Spleen (tissue), 11 donors: ENCODE measurements at regions not wholly inside any gene's neighbourhood (a gene's known extent, or its start where the extent isn't known, plus 50 kb on each side); places are given as distances from the start of the nearest gene placed in this dataset.

Experiments
- DNase-seq: peaks from one replicate; pipeline ENCODE4 v3.0.0-alpha.2; 2020
- H3K27ac ChIP-seq, 8 donors: fragments of 200-600 bp; sonication (generic) in 7 of 8; 1 replicate in 4 of 8; 2 replicates in 4 of 8; pipeline versions ENCODE4 v1.5.0 to v1.8.0; 2016 to 2021; ENCODE audit warnings: inconsistent platforms in 4 of 8, mild to moderate bottlenecking in 4 of 8, moderate library complexity in 1 of 8
- H3K27me3 ChIP-seq, 7 donors: fragments of 200-600 bp; sonication (generic) in 6 of 7; replicated peaks in 1 of 7; 1 replicate in 4 of 7; 2 replicates in 3 of 7; pipeline versions ENCODE4 v1.5.0 to v1.8.0; 2016 to 2021; ENCODE audit warnings: inconsistent platforms in 3 of 7, mild to moderate bottlenecking in 1 of 7
- H3K36me3 ChIP-seq, 6 donors: fragments of 200-600 bp; sonication (generic) in 5 of 6; 1 replicate in 4 of 6; 2 replicates in 2 of 6; pipeline versions ENCODE4 v1.5.0 to v1.8.0; 2016 to 2021; ENCODE audit warnings: inconsistent platforms in 2 of 6
- H3K4me1 ChIP-seq, 6 donors: fragments of 200-600 bp; sonication (generic) in 5 of 6; 1 replicate in 3 of 6; 2 replicates in 3 of 6; pipeline versions ENCODE4 v1.5.0 to v1.8.0; 2016 to 2021; ENCODE audit warnings: inconsistent platforms in 3 of 6
- H3K4me3 ChIP-seq, 8 donors: fragments of 200-600 bp; sonication (generic) in 7 of 8; 1 replicate in 4 of 8; 2 replicates in 4 of 8; pipeline versions ENCODE4 v1.5.0 to v1.8.0; 2016 to 2021; ENCODE audit warnings: inconsistent platforms in 4 of 8, mild to moderate bottlenecking in 4 of 8, moderate library complexity in 2 of 8
- H3K9me3 ChIP-seq, 8 donors: fragments of 200-600 bp; sonication (generic) in 7 of 8; 1 replicate in 4 of 8; 2 replicates in 4 of 8; pipeline versions ENCODE4 v1.5.0 to v1.8.0; 2016 to 2021; ENCODE audit warnings: inconsistent platforms in 4 of 8
- POLR2A ChIP-seq, 3 donors: fragments of 450-650 bp; IDR thresholded peaks; one replicate each; pipeline ENCODE4 v1.5.1; 2017; ENCODE audit warnings: antibody characterized with exemption in 3 of 3, mild to moderate bottlenecking in 1 of 3
- POLR2AphosphoS5 ChIP-seq, 3 donors: sonication (generic); formaldehyde crosslinking; IDR thresholded peaks; one replicate each; pipeline ENCODE4 v1.5.1; 2017; ENCODE audit warnings: antibody characterized with exemption in 3 of 3
- WGBS, 5 donors: extraction: QIAGEN DNeasy Blood & Tissue Kit in 3 of 5; methylation state at CpG; one replicate each; pipeline versions ENCODE4 v1.1.5 to v1.1.7; 2013 to 2018; 5-methylcytosine and 5-hydroxymethylcytosine counted together
- intact Hi-C: fragments of 100-400 bp; cut with DNase I; formaldehyde crosslinking; loops from one replicate; pipeline ENCODE4 v1.15.0; 2023; ENCODE audit warnings: low total_unique reads
- TF ChIP-seq, protein P1 (sequence below), 11 experiments: fragments of 200-600 bp in 7 of 11; fragments of 450-650 bp in 4 of 11; sonication (generic) in 4 of 11; IDR thresholded peaks in 8 of 11; conservative IDR thresholded peaks in 3 of 11; 1 replicate in 7 of 11; 2 replicates in 4 of 11; pipeline versions ENCODE4 v1.4.0 to v1.8.0; 2016 to 2021; ENCODE audit warnings: antibody characterized with exemption in 11 of 11, inconsistent platforms in 4 of 11, mild to moderate bottlenecking in 1 of 11
- donor health status: healthy with polysubstance abuse.
- donor health status: DM: no; HTN: no; CAD: no; lungs with moderate emphysema.
- donor health status: DM: no; HTN: no; CAD: no.
- donor health status: Bipolar disorder and iron deficiency.
- donor health status: healthy.
- donor health status: DM: no; HTN: no; CAD: no.
- donor health status: DM: yes; HTN: yes; CAD: no.

DNA sequence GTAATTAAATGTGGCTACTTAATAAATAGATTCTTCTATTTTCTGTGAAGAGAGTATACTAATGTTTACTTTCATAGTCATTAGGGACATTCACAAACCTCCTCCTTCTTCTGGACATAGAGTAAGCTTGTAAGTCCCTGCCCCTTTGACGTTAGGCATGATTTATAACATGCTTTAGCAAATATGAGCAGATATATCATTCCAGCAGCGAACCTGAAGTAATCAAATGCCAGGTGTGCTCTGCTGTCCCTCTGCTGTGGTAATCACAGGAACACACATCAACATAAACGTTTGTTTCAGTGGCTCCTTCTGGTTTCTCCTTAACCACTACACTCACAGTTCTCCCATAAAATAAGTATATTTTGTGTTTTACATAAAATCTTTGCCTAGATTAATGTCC, 961.8 kb downstream of the FLRT2 start:
- no peaks in the 10 kb centered on the region for H3K27me3 ChIP-seq
- no peak overlapping the region for H3K27ac ChIP-seq
- H3K9me3 ChIP-seq = peaks cover 0 to 7% (median 0%) of the 10 kb centered on the region in 8 donors
- intact Hi-C loops = no loop called here
- H3K4me1 ChIP-seq = no peaks in the 10 kb centered on the region
- WGBS, 5 donors = 46 to 62% (median 56%) methylated on average over 3 of the region's 3 CpGs
- H3K4me3 ChIP-seq = no peak overlapping the region
- TF ChIP-seq POLR2A (IDR thresholded peaks at IDR 0.05) = no peak
- no peak for TF ChIP-seq POLR2AphosphoS5 (IDR thresholded peaks at IDR 0.05)
- TF ChIP-seq, protein P1, sequence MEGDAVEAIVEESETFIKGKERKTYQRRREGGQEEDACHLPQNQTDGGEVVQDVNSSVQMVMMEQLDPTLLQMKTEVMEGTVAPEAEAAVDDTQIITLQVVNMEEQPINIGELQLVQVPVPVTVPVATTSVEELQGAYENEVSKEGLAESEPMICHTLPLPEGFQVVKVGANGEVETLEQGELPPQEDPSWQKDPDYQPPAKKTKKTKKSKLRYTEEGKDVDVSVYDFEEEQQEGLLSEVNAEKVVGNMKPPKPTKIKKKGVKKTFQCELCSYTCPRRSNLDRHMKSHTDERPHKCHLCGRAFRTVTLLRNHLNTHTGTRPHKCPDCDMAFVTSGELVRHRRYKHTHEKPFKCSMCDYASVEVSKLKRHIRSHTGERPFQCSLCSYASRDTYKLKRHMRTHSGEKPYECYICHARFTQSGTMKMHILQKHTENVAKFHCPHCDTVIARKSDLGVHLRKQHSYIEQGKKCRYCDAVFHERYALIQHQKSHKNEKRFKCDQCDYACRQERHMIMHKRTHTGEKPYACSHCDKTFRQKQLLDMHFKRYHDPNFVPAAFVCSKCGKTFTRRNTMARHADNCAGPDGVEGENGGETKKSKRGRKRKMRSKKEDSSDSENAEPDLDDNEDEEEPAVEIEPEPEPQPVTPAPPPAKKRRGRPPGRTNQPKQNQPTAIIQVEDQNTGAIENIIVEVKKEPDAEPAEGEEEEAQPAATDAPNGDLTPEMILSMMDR (IDR thresholded peaks at IDR 0.05 in 8 of 11, conservative IDR thresholded peaks at IDR 0.05 in 3 of 11) = no peak
- DNase-seq = no peak
- H3K36me3 ChIP-seq = no peaks in the 10 kb centered on the region

DNA sequence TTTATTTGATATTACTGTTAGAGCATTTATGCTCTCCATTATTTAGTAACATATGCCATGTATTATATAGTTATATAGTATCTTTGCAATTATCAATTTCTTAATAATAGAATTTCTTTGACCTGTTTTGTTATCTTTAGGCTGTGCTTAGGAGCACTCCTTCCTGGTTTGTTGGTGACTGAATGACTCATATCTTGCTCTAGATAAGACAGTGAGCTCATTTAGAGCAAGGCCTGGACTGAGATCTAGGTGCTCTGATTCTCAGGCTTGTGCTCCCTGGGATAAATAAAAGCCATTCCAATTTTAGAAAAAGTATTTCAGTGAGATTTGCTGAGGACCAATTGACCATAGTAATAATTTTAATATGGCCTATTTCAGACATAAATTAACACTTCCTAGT, 951.2 kb downstream of the FLRT2 start:
- TF ChIP-seq, protein P1 (IDR thresholded peaks at IDR 0.05 in 8 of 11, conservative IDR thresholded peaks at IDR 0.05 in 3 of 11) = no peak
- TF ChIP-seq POLR2AphosphoS5 (IDR thresholded peaks at IDR 0.05) (no peak), POLR2A (IDR thresholded peaks at IDR 0.05) (no peak)
- DNase-seq = no peak

DNA sequence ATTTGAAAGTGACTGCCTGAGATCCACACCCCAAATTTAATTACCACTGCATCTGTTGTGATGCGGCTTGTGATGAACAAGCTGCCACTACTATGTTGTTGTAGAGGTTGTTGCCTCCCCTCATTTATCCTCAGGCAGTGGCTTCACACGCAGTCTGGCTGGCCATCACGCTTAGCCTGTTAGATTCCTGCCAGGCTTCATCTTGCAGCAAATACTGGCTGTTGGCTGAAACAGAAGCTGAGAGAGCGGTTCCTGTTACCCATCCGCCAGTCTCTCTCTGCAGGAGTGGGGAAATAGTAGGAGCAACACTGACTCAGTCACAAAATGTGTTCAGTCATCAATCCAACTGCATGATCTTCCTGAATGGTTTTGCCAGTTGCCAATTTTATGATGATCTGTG, 934.4 kb downstream of the FLRT2 start:
- Histone ChIP-seq H3K27me3 (no peaks in the 10 kb centered on the region), H3K27ac (no peak overlapping the region), H3K36me3 (no peaks in the 10 kb centered on the region), H3K4me1 (no peaks in the 10 kb centered on the region), H3K9me3 (no peaks in the 10 kb centered on the region), H3K4me3 (no peak overlapping the region)
- intact Hi-C loops = no loop called here
- TF ChIP-seq POLR2AphosphoS5 (IDR thresholded peaks at IDR 0.05) (no peak), POLR2A (IDR thresholded peaks at IDR 0.05) (no peak)
- TF ChIP-seq, protein P1 (IDR thresholded peaks at IDR 0.05 in 8 of 11, conservative IDR thresholded peaks at IDR 0.05 in 3 of 11) = no peak
- WGBS, 5 donors = 60 to 89% (median 80%) methylated on average over 5 of the region's 5 CpGs
- no peak for DNase-seq

More for the DNA sequence above, 951.2 kb downstream of the FLRT2 start:
- Histone ChIP-seq H3K27me3 (no peaks in the 10 kb centered on the region), H3K27ac (no peak overlapping the region), H3K4me3 (no peak overlapping the region), H3K36me3 (no peaks in the 10 kb centered on the region), H3K4me1 (no peaks in the 10 kb centered on the region), H3K9me3 (no peaks in the 10 kb centered on the region)
- intact Hi-C loops = no loop called here

DNA sequence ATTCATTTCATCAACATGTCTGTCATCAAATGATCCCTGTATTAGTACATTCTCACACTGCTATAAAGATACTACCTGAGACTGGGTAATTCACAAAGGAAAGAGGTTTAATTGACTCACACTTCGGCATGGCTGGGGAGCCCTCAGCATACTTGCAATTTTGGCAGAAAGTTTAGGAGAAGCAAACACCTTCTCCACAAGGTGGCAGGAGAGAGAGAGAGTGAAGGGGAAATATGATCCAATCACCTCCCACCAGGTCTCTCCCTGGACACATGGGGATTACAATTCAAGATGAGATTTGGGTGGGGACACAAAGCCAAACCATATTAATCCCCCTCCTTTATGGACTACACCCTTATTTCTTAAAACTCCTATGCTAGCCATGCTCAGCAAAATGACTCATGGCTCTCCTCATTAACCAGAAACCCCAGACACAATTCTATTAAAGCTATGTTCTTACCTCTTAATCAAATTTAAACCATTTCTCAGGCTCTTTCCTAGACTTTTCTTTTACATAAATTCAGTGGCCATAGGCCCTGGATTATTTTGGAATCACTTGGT, 932.3 kb downstream of the FLRT2 start:
- intact Hi-C loops = no loop called here
- no peaks in the 10 kb centered on the region for H3K36me3 ChIP-seq
- no peaks in the 10 kb centered on the region for H3K27me3 ChIP-seq
- H3K4me3 ChIP-seq = no peak overlapping the region
- TF ChIP-seq, protein P1 (IDR thresholded peaks at IDR 0.05 in 8 of 11, conservative IDR thresholded peaks at IDR 0.05 in 3 of 11) = peak in 2 of 11 experiments; percentile 12 to 22
- TF ChIP-seq POLR2AphosphoS5 (IDR thresholded peaks at IDR 0.05) = no peak
- H3K4me1 ChIP-seq = no peaks in the 10 kb centered on the region
- WGBS, 5 donors = 51 to 83% (median 67%) methylated on average over 1 of the region's 1 CpG
- H3K27ac ChIP-seq = no peak overlapping the region
- DNase-seq = no peak
- no peaks in the 10 kb centered on the region for H3K9me3 ChIP-seq
